Stimulated activated CD8-positive, alpha-beta memory T cell treated with anti-CD3 and anti-CD28 coated beads, Interleukin-4, amount 100 ng/mL, for 24 hours (primary cell): ENCODE measurements at regions not wholly inside any gene's neighbourhood (a gene's known extent, or its start where the extent isn't known, plus 50 kb on each side); places are given as distances from the start of the nearest gene placed in this dataset.

Experiments used
- DNase-seq: peaks from one replicate; pipeline ENCODE4 v3.0.0-alpha.2; 2020; ENCODE audit warnings: low read depth

- no peak for DNase-seq
These were observed 63.6 kb upstream of the LY86 start for GRCh38 chr6:6524951-6525350.

GRCh38 chr6:6525933-6526332 lies 62.6 kb upstream of the LY86 start:
- no peak for DNase-seq

- DNase-seq: no peak
These were observed 59.2 kb upstream of the LY86 start for GRCh38 chr6:6529275-6529674.

- no peak for DNase-seq
These were observed 55.3 kb upstream of the LY86 start for GRCh38 chr6:6533176-6533575.

- no peak for DNase-seq
These were observed 54.1 kb upstream of the LY86 start for GRCh38 chr6:6534399-6534798.

GRCh38 chr6:6537488-6538260 lies 50.8 kb upstream of the LY86 start:
- DNase-seq: no peak

- DNase-seq: no peak
These were observed 50.3 kb upstream of the LY86 start for GRCh38 chr6:6538261-6538660.
